ENCODE measurements at regions not wholly inside any gene's neighbourhood (a gene's known extent, or its start where the extent isn't known, plus 50 kb on each side); places are given as distances from the start of the nearest gene placed in this dataset.

- TF ChIP-seq CTCF (conservative IDR thresholded peaks at IDR 0.05; ENCODE audit: low read length) (no peak), EZH2phosphoT487 (IDR thresholded peaks at IDR 0.05; ENCODE audit: borderline replicate concordance, low read depth, low read length) (no peak)
Observed at GRCh38 chr5:133731951-133732350, 119.6 kb upstream of the FSTL4 start.

All from OCI-LY7 (cell line).